Left ventricle myocardium inferior (tissue), 1 donor: ENCODE measurements at regions not wholly inside any gene's neighbourhood (a gene's known extent, or its start where the extent isn't known, plus 50 kb on each side); places are given as distances from the start of the nearest gene placed in this dataset.

ENCODE experiments used
- DNase-seq: peaks from one replicate; pipeline ENCODE4 v3.0.0-alpha.2; 2020
- H3K27ac ChIP-seq: fragments of 200-600 bp; replicated peaks from 2 replicates; pipeline ENCODE4 v1.8.0; 2021
- H3K27me3 ChIP-seq: fragments of 200-600 bp; 2 replicates; pipeline ENCODE4 v1.8.0; 2021; ENCODE audit warnings: low read depth
- H3K36me3 ChIP-seq: fragments of 200-600 bp; 2 replicates; pipeline ENCODE4 v1.8.0; 2021
- H3K4me1 ChIP-seq: fragments of 200-600 bp; 2 replicates; pipeline ENCODE4 v1.8.0; 2021
- H3K4me3 ChIP-seq: fragments of 200-600 bp; 2 replicates; pipeline ENCODE4 v1.8.0; 2021; ENCODE audit warnings: mild to moderate bottlenecking, moderate library complexity
- H3K9me3 ChIP-seq: fragments of 200-600 bp; replicated peaks from 2 replicates; pipeline ENCODE4 v1.8.0; 2021
- intact Hi-C: fragments of 100-400 bp; cut with micrococcal nuclease; formaldehyde crosslinking; loops from one replicate; pipeline ENCODE4 v1.11.0; 2022
- TF ChIP-seq, protein P1 (sequence below): fragments of 200-600 bp; IDR thresholded peaks from 2 replicates; pipeline ENCODE4 v1.8.0; 2021; ENCODE audit warnings: antibody characterized with exemption, mild to moderate bottlenecking, borderline replicate concordance
- donor health status: DM: no; HTN: yes; CAD: no; lungs with severe emphysema.

- Histone ChIP-seq H3K27ac (no peak overlapping the region), H3K36me3 (no peaks in the 10 kb centered on the region), H3K27me3 (peaks cover 4% of the 10 kb centered on the region), H3K4me3 (no peak overlapping the region), H3K9me3 (no peaks in the 10 kb centered on the region), H3K4me1 (no peaks in the 10 kb centered on the region)
- DNase-seq, result no peak
- intact Hi-C loops, result no loop called here
- TF ChIP-seq, protein P1, sequence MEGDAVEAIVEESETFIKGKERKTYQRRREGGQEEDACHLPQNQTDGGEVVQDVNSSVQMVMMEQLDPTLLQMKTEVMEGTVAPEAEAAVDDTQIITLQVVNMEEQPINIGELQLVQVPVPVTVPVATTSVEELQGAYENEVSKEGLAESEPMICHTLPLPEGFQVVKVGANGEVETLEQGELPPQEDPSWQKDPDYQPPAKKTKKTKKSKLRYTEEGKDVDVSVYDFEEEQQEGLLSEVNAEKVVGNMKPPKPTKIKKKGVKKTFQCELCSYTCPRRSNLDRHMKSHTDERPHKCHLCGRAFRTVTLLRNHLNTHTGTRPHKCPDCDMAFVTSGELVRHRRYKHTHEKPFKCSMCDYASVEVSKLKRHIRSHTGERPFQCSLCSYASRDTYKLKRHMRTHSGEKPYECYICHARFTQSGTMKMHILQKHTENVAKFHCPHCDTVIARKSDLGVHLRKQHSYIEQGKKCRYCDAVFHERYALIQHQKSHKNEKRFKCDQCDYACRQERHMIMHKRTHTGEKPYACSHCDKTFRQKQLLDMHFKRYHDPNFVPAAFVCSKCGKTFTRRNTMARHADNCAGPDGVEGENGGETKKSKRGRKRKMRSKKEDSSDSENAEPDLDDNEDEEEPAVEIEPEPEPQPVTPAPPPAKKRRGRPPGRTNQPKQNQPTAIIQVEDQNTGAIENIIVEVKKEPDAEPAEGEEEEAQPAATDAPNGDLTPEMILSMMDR, result no peak
These were observed 1044.0 kb upstream of the TMEM132C start for GRCh38 chr12:127223011-127223410.

DNA sequence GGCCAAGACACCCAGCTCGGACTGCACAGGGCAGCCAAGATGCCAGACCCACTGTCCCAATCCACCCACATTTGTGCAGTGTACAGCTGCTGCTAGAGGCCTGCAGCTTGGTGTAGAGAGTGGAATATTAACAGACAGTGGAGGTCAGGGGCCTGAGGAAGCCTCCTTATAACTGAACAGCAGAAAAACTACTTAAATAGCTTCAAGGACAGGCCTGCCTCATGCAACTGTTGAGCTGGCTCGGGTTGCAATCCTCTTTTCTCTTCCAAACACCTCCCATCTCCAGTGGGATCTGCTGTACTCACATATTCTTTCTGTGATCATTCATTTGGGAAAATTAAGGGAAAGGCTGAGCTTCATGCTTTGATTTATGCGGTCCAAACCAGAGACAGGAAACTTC lies 1043.2 kb upstream of the TMEM132C start:
- Histone ChIP-seq H3K27ac (no peak overlapping the region), H3K4me1 (no peaks in the 10 kb centered on the region), H3K9me3 (no peaks in the 10 kb centered on the region), H3K36me3 (no peaks in the 10 kb centered on the region), H3K27me3 (peaks cover 3% of the 10 kb centered on the region), H3K4me3 (no peak overlapping the region)
- intact Hi-C loops, result no loop called here
- TF ChIP-seq, protein P1, result no peak
- no peak for DNase-seq

GRCh38 chr12:127230843-127231260 lies 1036.1 kb upstream of the TMEM132C start:
- Histone ChIP-seq H3K27me3 (peaks cover 11% of the 10 kb centered on the region), H3K9me3 (peaks cover 14% of the 10 kb centered on the region), H3K4me3 (no peak overlapping the region), H3K27ac (no peak overlapping the region), H3K4me1 (no peaks in the 10 kb centered on the region), H3K36me3 (no peaks in the 10 kb centered on the region)
- DNase-seq, result no peak
- intact Hi-C loops, result no loop called here
- TF ChIP-seq, protein P1, result no peak

GRCh38 chr12:127231371-127231770 lies 1035.6 kb upstream of the TMEM132C start:
- DNase-seq, result no peak
- Histone ChIP-seq H3K4me1 (no peaks in the 10 kb centered on the region), H3K27ac (no peak overlapping the region), H3K4me3 (no peak overlapping the region), H3K9me3 (peaks cover 14% of the 10 kb centered on the region), H3K36me3 (no peaks in the 10 kb centered on the region), H3K27me3 (peaks cover 11% of the 10 kb centered on the region)
- TF ChIP-seq, protein P1, result no peak
- intact Hi-C loops, result no loop called here

- no peak for DNase-seq
- TF ChIP-seq, protein P1, result no peak
- Histone ChIP-seq H3K4me1 (no peaks in the 10 kb centered on the region), H3K27ac (no peak overlapping the region), H3K4me3 (no peak overlapping the region), H3K36me3 (no peaks in the 10 kb centered on the region), H3K27me3 (peaks cover 11% of the 10 kb centered on the region), H3K9me3 (peaks cover 14% of the 10 kb centered on the region)
- intact Hi-C loops, result no loop called here
These were observed 1034.0 kb upstream of the TMEM132C start for GRCh38 chr12:127233016-127233415.

- peaks cover 15% of the 10 kb centered on the region for H3K27me3 ChIP-seq
- intact Hi-C loops, result no loop called here
- TF ChIP-seq, protein P1, result no peak
- no peak overlapping the region for H3K4me3 ChIP-seq
- no peak overlapping the region for H3K27ac ChIP-seq
- no peaks in the 10 kb centered on the region for H3K4me1 ChIP-seq
- no peaks in the 10 kb centered on the region for H3K36me3 ChIP-seq
- no peak for DNase-seq
- H3K9me3 ChIP-seq, result peaks cover 14% of the 10 kb centered on the region
These were observed 1031.2 kb upstream of the TMEM132C start for GRCh38 chr12:127235761-127236160.
